ENCODE measurements at regions not wholly inside any gene's neighbourhood (a gene's known extent, or its start where the extent isn't known, plus 50 kb on each side); places are given as distances from the start of the nearest gene placed in this dataset.

DNA sequence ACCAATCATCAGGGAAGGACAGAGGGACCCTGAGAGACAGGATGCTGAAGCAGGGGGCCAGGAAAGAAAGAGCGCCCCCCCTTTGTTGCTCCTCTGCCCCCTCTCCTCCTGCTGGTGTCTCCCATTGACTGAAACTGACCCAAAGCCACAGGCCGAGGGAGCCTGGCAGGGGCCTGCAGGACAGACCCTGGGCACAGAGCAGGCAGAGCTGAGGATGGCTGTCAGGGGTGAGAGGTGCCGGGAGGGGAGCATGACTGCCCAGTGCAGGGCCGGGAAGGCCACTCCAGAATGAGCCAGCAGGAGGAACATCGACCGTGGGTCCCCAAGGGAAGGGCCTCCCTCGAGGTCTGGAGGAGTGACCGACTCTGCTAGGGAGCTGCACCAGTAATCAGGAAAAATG lies 427.8 kb downstream of the PREX1 start:
- DNase-seq (ENCODE audit: low spot score): no peak
- Mint-ChIP-seq H3K9me3 (no peaks in the 10 kb centered on the region), H3K4me3 (no peak overlapping the region), H3K4me1 (peaks cover 19% of the 10 kb centered on the region), H3K27ac (no peak overlapping the region), H3K36me3 (no peaks in the 10 kb centered on the region), H3K27me3 (ENCODE audit: low read depth) (no peaks in the 10 kb centered on the region; the same call in 1 of the 2 replicates)
- TF ChIP-seq ATF1 (CRISPR knock-in tag; IDR thresholded peaks at IDR 0.05): no peak
- no peak for TF ChIP-seq ZNF263 (CRISPR knock-in tag; IDR thresholded peaks at IDR 0.05; ENCODE audit: low read depth)
- TF ChIP-seq CBFB (CRISPR knock-in tag; IDR thresholded peaks at IDR 0.05; ENCODE audit: low read depth): no peak
- TF ChIP-seq, protein P1, sequence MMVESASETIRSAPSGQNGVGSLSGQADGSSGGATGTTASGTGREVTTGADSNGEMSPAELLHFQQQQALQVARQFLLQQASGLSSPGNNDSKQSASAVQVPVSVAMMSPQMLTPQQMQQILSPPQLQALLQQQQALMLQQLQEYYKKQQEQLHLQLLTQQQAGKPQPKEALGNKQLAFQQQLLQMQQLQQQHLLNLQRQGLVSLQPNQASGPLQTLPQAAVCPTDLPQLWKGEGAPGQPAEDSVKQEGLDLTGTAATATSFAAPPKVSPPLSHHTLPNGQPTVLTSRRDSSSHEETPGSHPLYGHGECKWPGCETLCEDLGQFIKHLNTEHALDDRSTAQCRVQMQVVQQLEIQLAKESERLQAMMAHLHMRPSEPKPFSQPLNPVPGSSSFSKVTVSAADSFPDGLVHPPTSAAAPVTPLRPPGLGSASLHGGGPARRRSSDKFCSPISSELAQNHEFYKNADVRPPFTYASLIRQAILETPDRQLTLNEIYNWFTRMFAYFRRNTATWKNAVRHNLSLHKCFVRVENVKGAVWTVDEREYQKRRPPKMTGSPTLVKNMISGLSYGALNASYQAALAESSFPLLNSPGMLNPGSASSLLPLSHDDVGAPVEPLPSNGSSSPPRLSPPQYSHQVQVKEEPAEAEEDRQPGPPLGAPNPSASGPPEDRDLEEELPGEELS (CRISPR knock-in tag; IDR thresholded peaks at IDR 0.05): no peak
- TF ChIP-seq MYBL2 (CRISPR knock-in tag; IDR thresholded peaks at IDR 0.05): no peak
- TF ChIP-seq, protein P2, sequence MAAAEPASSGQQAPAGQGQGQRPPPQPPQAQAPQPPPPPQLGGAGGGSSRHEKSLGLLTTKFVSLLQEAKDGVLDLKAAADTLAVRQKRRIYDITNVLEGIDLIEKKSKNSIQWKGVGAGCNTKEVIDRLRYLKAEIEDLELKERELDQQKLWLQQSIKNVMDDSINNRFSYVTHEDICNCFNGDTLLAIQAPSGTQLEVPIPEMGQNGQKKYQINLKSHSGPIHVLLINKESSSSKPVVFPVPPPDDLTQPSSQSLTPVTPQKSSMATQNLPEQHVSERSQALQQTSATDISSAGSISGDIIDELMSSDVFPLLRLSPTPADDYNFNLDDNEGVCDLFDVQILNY (CRISPR knock-in tag; IDR thresholded peaks at IDR 0.05): no peak
- no peak for TF ChIP-seq ERG (CRISPR knock-in tag; IDR thresholded peaks at IDR 0.05)
- TF ChIP-seq ZNF423 (CRISPR knock-in tag; IDR thresholded peaks at IDR 0.05): no peak
- TF ChIP-seq ZNF138 (CRISPR knock-in tag; conservative IDR thresholded peaks at IDR 0.05): no peak
- TF ChIP-seq, protein P3, sequence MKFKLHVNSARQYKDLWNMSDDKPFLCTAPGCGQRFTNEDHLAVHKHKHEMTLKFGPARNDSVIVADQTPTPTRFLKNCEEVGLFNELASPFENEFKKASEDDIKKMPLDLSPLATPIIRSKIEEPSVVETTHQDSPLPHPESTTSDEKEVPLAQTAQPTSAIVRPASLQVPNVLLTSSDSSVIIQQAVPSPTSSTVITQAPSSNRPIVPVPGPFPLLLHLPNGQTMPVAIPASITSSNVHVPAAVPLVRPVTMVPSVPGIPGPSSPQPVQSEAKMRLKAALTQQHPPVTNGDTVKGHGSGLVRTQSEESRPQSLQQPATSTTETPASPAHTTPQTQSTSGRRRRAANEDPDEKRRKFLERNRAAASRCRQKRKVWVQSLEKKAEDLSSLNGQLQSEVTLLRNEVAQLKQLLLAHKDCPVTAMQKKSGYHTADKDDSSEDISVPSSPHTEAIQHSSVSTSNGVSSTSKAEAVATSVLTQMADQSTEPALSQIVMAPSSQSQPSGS (CRISPR knock-in tag; IDR thresholded peaks at IDR 0.05; ENCODE audit: borderline replicate concordance, low read depth): no peak
- no peak for TF ChIP-seq EMX1 (CRISPR knock-in tag; IDR thresholded peaks at IDR 0.05)
- no peak for TF ChIP-seq GRHL2 (CRISPR knock-in tag; IDR thresholded peaks at IDR 0.05; ENCODE audit: insufficient replicate concordance, severe bottlenecking)
- no peak for TF ChIP-seq E2F4 (CRISPR knock-in tag; IDR thresholded peaks at IDR 0.05; ENCODE audit: borderline replicate concordance, low read depth)
- TF ChIP-seq FOXK1 (CRISPR knock-in tag; IDR thresholded peaks at IDR 0.05): no peak
- no peak for TF ChIP-seq TEAD1 (CRISPR knock-in tag; IDR thresholded peaks at IDR 0.05)
- ATAC-seq: no peak
- ChIA-PET POLR2A (no interaction called here), CTCF (interaction anchor here (3.0 kb wide), 1 partner anchor 220 kb away, joined by 17 read pairs; no protein-coding TSS in a partner anchor)

GRCh38 chr20:48398506-48399449 lies 429.0 kb downstream of the PREX1 start:
- Mint-ChIP-seq H3K4me1 (peaks cover 15% of the 10 kb centered on the region), H3K27me3 (ENCODE audit: low read depth) (no peaks in the 10 kb centered on the region; the same call in 1 of the 2 replicates), H3K36me3 (no peaks in the 10 kb centered on the region), H3K27ac (no peak overlapping the region), H3K9me3 (no peaks in the 10 kb centered on the region), H3K4me3 (no peak overlapping the region)
- CTCF ChIA-PET: interaction anchor here (0.7 to 3.0 kb wide), 2 partner anchors 18 to 222 kb away, joined by 3 to 17 read pairs; no protein-coding TSS in a partner anchor
- POLR2A ChIA-PET: interaction anchor here (0.7 kb wide), 1 partner anchor 876 kb away, joined by 3 read pairs; no protein-coding TSS in a partner anchor
- ATAC-seq: no peak; the same call in 1 of the 2 replicates
- DNase-seq (ENCODE audit: low spot score): no peak
- TF ChIP-seq CBFB (CRISPR knock-in tag; IDR thresholded peaks at IDR 0.05; ENCODE audit: low read depth) (no peak), SOX15 (CRISPR knock-in tag; IDR thresholded peaks at IDR 0.05) (no peak), MYBL2 (CRISPR knock-in tag; IDR thresholded peaks at IDR 0.05) (no peak), ZBTB21 (CRISPR knock-in tag; IDR thresholded peaks at IDR 0.05; ENCODE audit: borderline replicate concordance) (no peak), JAZF1 (CRISPR knock-in tag; IDR thresholded peaks at IDR 0.05) (no peak), OVOL2 (CRISPR knock-in tag; IDR thresholded peaks at IDR 0.05; ENCODE audit: borderline replicate concordance) (no peak), SMAD4 (CRISPR knock-in tag; IDR thresholded peaks at IDR 0.05) (no peak), GRHL2 (CRISPR knock-in tag; IDR thresholded peaks at IDR 0.05; ENCODE audit: insufficient replicate concordance, severe bottlenecking) (no peak)
- TF ChIP-seq, protein P4, sequence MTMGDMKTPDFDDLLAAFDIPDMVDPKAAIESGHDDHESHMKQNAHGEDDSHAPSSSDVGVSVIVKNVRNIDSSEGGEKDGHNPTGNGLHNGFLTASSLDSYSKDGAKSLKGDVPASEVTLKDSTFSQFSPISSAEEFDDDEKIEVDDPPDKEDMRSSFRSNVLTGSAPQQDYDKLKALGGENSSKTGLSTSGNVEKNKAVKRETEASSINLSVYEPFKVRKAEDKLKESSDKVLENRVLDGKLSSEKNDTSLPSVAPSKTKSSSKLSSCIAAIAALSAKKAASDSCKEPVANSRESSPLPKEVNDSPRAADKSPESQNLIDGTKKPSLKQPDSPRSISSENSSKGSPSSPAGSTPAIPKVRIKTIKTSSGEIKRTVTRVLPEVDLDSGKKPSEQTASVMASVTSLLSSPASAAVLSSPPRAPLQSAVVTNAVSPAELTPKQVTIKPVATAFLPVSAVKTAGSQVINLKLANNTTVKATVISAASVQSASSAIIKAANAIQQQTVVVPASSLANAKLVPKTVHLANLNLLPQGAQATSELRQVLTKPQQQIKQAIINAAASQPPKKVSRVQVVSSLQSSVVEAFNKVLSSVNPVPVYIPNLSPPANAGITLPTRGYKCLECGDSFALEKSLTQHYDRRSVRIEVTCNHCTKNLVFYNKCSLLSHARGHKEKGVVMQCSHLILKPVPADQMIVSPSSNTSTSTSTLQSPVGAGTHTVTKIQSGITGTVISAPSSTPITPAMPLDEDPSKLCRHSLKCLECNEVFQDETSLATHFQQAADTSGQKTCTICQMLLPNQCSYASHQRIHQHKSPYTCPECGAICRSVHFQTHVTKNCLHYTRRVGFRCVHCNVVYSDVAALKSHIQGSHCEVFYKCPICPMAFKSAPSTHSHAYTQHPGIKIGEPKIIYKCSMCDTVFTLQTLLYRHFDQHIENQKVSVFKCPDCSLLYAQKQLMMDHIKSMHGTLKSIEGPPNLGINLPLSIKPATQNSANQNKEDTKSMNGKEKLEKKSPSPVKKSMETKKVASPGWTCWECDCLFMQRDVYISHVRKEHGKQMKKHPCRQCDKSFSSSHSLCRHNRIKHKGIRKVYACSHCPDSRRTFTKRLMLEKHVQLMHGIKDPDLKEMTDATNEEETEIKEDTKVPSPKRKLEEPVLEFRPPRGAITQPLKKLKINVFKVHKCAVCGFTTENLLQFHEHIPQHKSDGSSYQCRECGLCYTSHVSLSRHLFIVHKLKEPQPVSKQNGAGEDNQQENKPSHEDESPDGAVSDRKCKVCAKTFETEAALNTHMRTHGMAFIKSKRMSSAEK (CRISPR knock-in tag; IDR thresholded peaks at IDR 0.05; ENCODE audit: borderline replicate concordance): no peak
